Psoas muscle (tissue), 7 donors: ENCODE measurements at regions not wholly inside any gene's neighbourhood (a gene's known extent, or its start where the extent isn't known, plus 50 kb on each side); places are given as distances from the start of the nearest gene placed in this dataset.

Source experiments
- ATAC-seq, 4 donors: fragments of 200-7000 bp; cut with Tn5 transposase; one replicate each; pipeline ENCODE4 v1.9.1; 2020; ENCODE audit warnings: moderate library complexity in 3 of 4, mild to moderate bottlenecking in 2 of 4
- DNase-seq, 2 donors: peaks; one replicate each; pipeline ENCODE4 v3.0.0-alpha.2; 2020
- H3K27ac ChIP-seq: fragments of 200-600 bp; one replicate; pipeline ENCODE4 v1.8.0; 2022
- H3K27me3 ChIP-seq, 3 donors: fragments of 200-600 bp in 1 of 3; one replicate each; pipeline versions ENCODE4 v1.6.1 to v1.8.0; 2013 to 2022; ENCODE audit warnings: low read length in 2 of 3, mild to moderate bottlenecking in 2 of 3, moderate library complexity in 1 of 3; ENCODE audit not compliant: insufficient read depth in 3 of 3
- H3K36me3 ChIP-seq, 2 donors: fragments of 200-600 bp in 1 of 2; one replicate each; pipeline versions ENCODE4 v1.6.1 to v1.8.0; 2013 to 2022; ENCODE audit warnings: low read depth in 1 of 2, mild to moderate bottlenecking in 1 of 2, moderate library complexity in 1 of 2; ENCODE audit not compliant: insufficient read depth in 1 of 2
- H3K4me1 ChIP-seq: fragments of 200-600 bp; one replicate; pipeline ENCODE4 v1.8.0; 2022
- H3K4me3 ChIP-seq: fragments of 200-600 bp; one replicate; pipeline ENCODE4 v1.8.0; 2022; ENCODE audit warnings: mild to moderate bottlenecking
- H3K9me3 ChIP-seq: fragments of 200-600 bp; one replicate; pipeline ENCODE4 v1.8.0; 2022
- WGBS, 3 donors: extraction: QIAGEN DNeasy Blood & Tissue Kit; methylation state at CpG; one replicate each; pipeline versions ENCODE4 v1.1.6 to v1.1.7; 2013; 5-methylcytosine and 5-hydroxymethylcytosine counted together
- intact Hi-C, 2 donors: fragments of 100-400 bp; cut with DNase I; formaldehyde crosslinking; loops; one replicate each; pipeline versions ENCODE4 v1.11.0 to v1.14.2; 2022
- TF ChIP-seq, protein P1 (sequence below): fragments of 200-600 bp; IDR thresholded peaks from one replicate; pipeline ENCODE4 v1.8.0; 2022; ENCODE audit warnings: antibody characterized with exemption
- donor health status: healthy with polysubstance abuse.
- donor health status: DM: no; HTN: no; CAD: no; lungs with moderate emphysema.
- donor health status: Bipolar disorder and iron deficiency.
- donor health status: healthy.
- donor health status: DM: yes; HTN: yes; CAD: no.
- donor health status: DM: no; HTN: no; CAD: no.
- donor health status: DM: yes; HTN: yes; CAD: no.

DNA sequence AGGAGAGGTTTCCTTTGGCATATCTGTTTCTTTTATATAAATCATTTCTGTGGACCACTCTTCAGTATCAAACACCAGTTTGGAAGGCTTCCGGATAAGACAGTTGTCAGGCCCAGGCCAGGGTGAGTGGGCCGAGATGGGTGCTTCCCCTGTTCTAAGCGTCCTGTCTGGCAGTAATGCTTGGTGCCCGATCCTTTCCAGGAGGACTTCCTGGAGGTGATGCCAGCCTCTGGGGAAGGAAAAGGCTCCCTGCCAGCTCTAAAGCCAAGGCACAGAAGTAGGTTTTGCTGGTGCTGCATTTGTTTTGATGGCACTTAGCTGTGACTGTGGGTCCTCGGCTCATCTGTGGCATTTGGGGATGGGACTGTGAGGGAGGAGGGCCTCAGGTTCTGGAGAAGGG, 124.4 kb upstream of the RTL1 start:
- intact Hi-C loops, result no loop called here
- Histone ChIP-seq H3K4me1 (no peaks in the 10 kb centered on the region), H3K27me3 (peaks cover 0 to 2% (median 0%) of the 10 kb centered on the region in 3 donors), H3K4me3 (no peak overlapping the region), H3K27ac (no peak overlapping the region), H3K9me3 (no peaks in the 10 kb centered on the region), H3K36me3 (no peaks in the 10 kb centered on the region)
- 72 to 86% (median 76%) methylated on average over 5 of the region's 5 CpGs for WGBS, 3 donors
- no peak for ATAC-seq
- TF ChIP-seq, protein P1, sequence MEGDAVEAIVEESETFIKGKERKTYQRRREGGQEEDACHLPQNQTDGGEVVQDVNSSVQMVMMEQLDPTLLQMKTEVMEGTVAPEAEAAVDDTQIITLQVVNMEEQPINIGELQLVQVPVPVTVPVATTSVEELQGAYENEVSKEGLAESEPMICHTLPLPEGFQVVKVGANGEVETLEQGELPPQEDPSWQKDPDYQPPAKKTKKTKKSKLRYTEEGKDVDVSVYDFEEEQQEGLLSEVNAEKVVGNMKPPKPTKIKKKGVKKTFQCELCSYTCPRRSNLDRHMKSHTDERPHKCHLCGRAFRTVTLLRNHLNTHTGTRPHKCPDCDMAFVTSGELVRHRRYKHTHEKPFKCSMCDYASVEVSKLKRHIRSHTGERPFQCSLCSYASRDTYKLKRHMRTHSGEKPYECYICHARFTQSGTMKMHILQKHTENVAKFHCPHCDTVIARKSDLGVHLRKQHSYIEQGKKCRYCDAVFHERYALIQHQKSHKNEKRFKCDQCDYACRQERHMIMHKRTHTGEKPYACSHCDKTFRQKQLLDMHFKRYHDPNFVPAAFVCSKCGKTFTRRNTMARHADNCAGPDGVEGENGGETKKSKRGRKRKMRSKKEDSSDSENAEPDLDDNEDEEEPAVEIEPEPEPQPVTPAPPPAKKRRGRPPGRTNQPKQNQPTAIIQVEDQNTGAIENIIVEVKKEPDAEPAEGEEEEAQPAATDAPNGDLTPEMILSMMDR, result no peak
- DNase-seq, result no peak

DNA sequence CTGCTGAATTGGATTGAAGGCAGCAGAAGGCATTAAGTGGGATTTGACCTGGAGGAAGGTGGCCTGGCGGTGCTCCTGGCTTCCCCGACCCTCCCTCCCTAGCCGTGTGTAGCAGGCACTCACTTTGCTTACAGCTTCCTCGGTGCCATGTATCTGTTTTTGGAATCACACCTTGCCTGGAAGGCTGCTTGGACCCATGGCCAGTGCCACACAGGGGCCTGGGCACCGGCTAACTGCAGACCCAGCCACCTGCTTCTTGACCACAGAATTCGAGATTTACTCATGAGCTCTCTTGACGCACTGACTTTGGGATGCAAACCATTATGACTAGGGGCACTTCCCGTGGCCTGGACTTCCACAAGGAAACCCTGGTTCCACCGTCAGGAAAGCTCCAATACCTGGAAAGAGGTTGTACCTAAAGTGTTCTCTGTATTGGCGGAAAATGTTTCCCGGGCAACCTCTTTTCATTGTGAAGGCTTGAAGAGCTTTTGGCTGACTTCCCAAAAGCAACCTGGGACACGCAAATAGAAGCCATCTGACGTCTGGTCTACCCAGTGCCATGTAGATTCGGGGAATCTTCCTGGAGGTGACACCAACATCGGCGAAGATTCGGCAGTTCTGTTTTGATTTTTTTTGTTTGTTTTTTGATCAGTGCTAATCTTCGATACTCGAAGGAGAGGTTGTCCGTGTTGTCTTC, 125.6 kb upstream of the RTL1 start:
- TF ChIP-seq, protein P1, result no peak
- ATAC-seq, result no peak
- H3K27me3 ChIP-seq, result peaks cover 0 to 2% (median 0%) of the 10 kb centered on the region in 3 donors
- H3K4me3 ChIP-seq, result no peak overlapping the region
- no peak overlapping the region for H3K27ac ChIP-seq
- intact Hi-C loops, result no loop called here
- H3K4me1 ChIP-seq, result no peaks in the 10 kb centered on the region
- DNase-seq, result no peak
- H3K36me3 ChIP-seq, result no peaks in the 10 kb centered on the region
- H3K9me3 ChIP-seq, result no peaks in the 10 kb centered on the region
- WGBS, 3 donors, result 81 to 85% (median 82%) methylated on average over 20 of the region's 20 CpGs

DNA sequence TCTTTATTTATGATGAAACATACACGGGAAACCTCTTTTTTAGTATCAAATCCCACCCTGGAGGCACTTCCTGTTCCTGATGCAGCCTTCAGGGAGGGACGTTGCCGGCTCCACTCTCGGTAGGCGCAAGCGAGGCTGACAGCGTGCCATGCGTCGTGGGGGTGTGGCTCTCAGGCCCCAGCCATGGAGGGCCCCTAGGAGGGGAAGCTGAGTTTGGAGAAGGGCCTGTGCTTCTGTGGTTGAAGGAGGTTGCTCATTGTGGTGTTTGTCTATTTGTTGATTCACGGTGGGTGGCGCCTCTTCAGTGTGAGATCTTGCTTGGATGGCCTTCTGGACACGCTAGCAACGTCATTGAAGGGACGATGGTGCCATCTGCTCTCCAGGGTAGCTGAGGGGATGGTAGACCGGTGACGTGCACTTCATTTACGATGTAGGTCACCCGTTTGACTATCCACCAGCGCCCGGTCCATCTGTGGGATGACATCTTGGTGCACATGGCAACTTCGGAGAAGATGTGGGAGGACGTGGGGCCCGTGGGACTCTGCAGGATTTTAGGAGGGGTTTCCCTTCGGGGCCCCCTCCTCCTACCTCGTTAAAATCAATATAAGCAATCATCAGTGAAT, 126.3 kb upstream of the RTL1 start:
- 86 to 90% (median 87%) methylated on average over 25 of the region's 25 CpGs for WGBS, 3 donors
- no peak for ATAC-seq

DNA sequence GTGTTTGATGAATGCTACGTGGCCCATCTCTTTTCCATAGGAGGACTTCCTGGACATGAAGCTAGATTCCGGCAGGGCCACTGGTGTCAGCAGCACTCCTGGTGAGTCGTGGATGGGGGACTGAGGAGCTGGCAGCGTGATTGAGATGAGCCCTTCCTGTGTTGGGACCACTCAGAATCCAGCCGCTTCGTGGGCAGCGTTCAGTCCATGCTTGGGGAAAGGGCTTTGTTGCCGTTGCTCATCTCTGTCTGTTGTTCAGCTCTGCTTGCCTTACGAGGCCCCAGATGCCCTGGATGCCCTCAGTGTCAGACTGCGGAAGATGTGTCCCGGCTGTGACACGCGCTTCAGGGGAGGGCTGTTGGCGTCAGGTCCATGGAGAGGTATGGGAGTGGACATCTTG, 127.1 kb upstream of the RTL1 start:
- Histone ChIP-seq H3K9me3 (no peaks in the 10 kb centered on the region), H3K4me3 (no peak overlapping the region), H3K4me1 (no peaks in the 10 kb centered on the region), H3K27ac (no peak overlapping the region), H3K36me3 (no peaks in the 10 kb centered on the region), H3K27me3 (peaks cover 0 to 2% (median 0%) of the 10 kb centered on the region in 3 donors)
- DNase-seq, result no peak
- intact Hi-C loops, result no loop called here
- 85 to 88% (median 87%) methylated on average over 14 of the region's 14 CpGs for WGBS, 3 donors
- TF ChIP-seq, protein P1, result no peak
- no peak for ATAC-seq

More for the DNA sequence above, 126.3 kb upstream of the RTL1 start:
- Histone ChIP-seq H3K27ac (no peak overlapping the region), H3K9me3 (no peaks in the 10 kb centered on the region), H3K36me3 (no peaks in the 10 kb centered on the region), H3K27me3 (peaks cover 0 to 2% (median 0%) of the 10 kb centered on the region in 3 donors), H3K4me1 (no peaks in the 10 kb centered on the region), H3K4me3 (no peak overlapping the region)
- intact Hi-C loops, result no loop called here
- TF ChIP-seq, protein P1, result no peak
- DNase-seq, result no peak
